ENCODE measurements at regions not wholly inside any gene's neighbourhood (a gene's known extent, or its start where the extent isn't known, plus 50 kb on each side); places are given as distances from the start of the nearest gene placed in this dataset.
"Not testable (repeated sequence)": the region's sequence is repeated elsewhere in the genome, so short reads cannot be mapped to it uniquely, and the experiment has no call there.

GRCh38 chr17:5929721-5930120 is 140.5 kb upstream of the WSCD1 start:
- no peak overlapping the region for H3K9ac ChIP-seq (ENCODE audit: extremely low read depth, insufficient read length, low read length)
- H3K4me1 ChIP-seq (ENCODE audit: insufficient read depth, low read length): no peaks in the 10 kb centered on the region
- Mint-ChIP-seq H3K27me3 (ENCODE audit: low read depth) (no peaks in the 10 kb centered on the region), H3K9me3 (peaks cover 0 to 4% of the 10 kb centered on the region in 2 experiments; a peak in 2 of 5 replicates), H3K36me3 (ENCODE audit: insufficient read depth in 1 of 3, low read depth in 3 of 3) (no peaks in the 10 kb centered on the region), H3K27ac (no peak overlapping the region), H3K4me1 (peaks cover 3 to 9% of the 10 kb centered on the region in 2 experiments; a peak in 3 of 4 replicates), H3K4me3 (no peak overlapping the region)
- H4K91ac ChIP-seq (ENCODE audit: insufficient read length, low read depth, low read length): no peak overlapping the region
- H2BK12ac ChIP-seq (ENCODE audit: insufficient read length, low read depth, low read length): no peak overlapping the region
- no peak overlapping the region for H2AK5ac ChIP-seq (ENCODE audit: insufficient read length, low read length)
- TF ChIP-seq, protein P1, sequence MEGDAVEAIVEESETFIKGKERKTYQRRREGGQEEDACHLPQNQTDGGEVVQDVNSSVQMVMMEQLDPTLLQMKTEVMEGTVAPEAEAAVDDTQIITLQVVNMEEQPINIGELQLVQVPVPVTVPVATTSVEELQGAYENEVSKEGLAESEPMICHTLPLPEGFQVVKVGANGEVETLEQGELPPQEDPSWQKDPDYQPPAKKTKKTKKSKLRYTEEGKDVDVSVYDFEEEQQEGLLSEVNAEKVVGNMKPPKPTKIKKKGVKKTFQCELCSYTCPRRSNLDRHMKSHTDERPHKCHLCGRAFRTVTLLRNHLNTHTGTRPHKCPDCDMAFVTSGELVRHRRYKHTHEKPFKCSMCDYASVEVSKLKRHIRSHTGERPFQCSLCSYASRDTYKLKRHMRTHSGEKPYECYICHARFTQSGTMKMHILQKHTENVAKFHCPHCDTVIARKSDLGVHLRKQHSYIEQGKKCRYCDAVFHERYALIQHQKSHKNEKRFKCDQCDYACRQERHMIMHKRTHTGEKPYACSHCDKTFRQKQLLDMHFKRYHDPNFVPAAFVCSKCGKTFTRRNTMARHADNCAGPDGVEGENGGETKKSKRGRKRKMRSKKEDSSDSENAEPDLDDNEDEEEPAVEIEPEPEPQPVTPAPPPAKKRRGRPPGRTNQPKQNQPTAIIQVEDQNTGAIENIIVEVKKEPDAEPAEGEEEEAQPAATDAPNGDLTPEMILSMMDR (conservative IDR thresholded peaks at IDR 0.05): no peak
- no peak overlapping the region for H3K4me2 ChIP-seq (ENCODE audit: insufficient read depth, insufficient read length, low read length)
- DNase-seq: no peak
- no peak overlapping the region for H3K27ac ChIP-seq (ENCODE audit: insufficient read length, low read depth, low read length)
- H3K9me3 ChIP-seq (ENCODE audit: control insufficient read depth, low read depth, low read length): no peaks in the 10 kb centered on the region
- WGBS (ENCODE audit: extremely low coverage, insufficient read length, low lambda C conversion rate): no CpG with 5 or more reads among the region's 10 CpGs
- H3K79me2 ChIP-seq (ENCODE audit: insufficient read depth, low read length): no peaks in the 10 kb centered on the region
- H3K79me1 ChIP-seq (ENCODE audit: insufficient read depth, low read depth, low read length, poor library complexity, severe bottlenecking): no peaks in the 10 kb centered on the region
- no peak overlapping the region for H3K18ac ChIP-seq (ENCODE audit: insufficient read length, low read depth, low read length)
- H4K8ac ChIP-seq (replicated peaks; ENCODE audit: insufficient read length, low read depth, low read length): no peak overlapping the region
- H3K14ac ChIP-seq (ENCODE audit: insufficient read depth, low read length): no peak overlapping the region
- H2BK15ac ChIP-seq (ENCODE audit: low read depth, low read length): no peak overlapping the region
- no peak overlapping the region for H3K23ac ChIP-seq (ENCODE audit: insufficient read length, low read depth, low read length)
- H2AFZ ChIP-seq (ENCODE audit: low read length): no peak overlapping the region
- no peak overlapping the region for H2BK5ac ChIP-seq (ENCODE audit: insufficient read length, low read length)
- no peaks in the 10 kb centered on the region for H3K23me2 ChIP-seq (ENCODE audit: insufficient read length, low read depth, low read length, poor library complexity, severe bottlenecking)
- H2BK120ac ChIP-seq (ENCODE audit: low read depth, low read length, poor library complexity, severe bottlenecking): no peak overlapping the region
- no peak overlapping the region for H3K56ac ChIP-seq (ENCODE audit: insufficient read length, low read depth, low read length)
- no peak overlapping the region for H4K5ac ChIP-seq (ENCODE audit: insufficient read length, low read depth, low read length)
- no peaks in the 10 kb centered on the region for H3K27me3 ChIP-seq (ENCODE audit: insufficient read depth, low read length)
- H3T11ph ChIP-seq (ENCODE audit: low read length): no peak overlapping the region
- H3K4ac ChIP-seq (ENCODE audit: low read depth, low read length): no peak overlapping the region
- H4K20me1 ChIP-seq (ENCODE audit: control insufficient read depth, insufficient read depth, insufficient read length): no peaks in the 10 kb centered on the region
- H2BK20ac ChIP-seq (ENCODE audit: low read depth, low read length, poor library complexity, severe bottlenecking): no peak overlapping the region

- not testable (repeated sequence) for H4K91ac ChIP-seq (ENCODE audit: insufficient read length, low read depth, low read length); H3K79me1 ChIP-seq (ENCODE audit: insufficient read depth, low read depth, low read length, poor library complexity, severe bottlenecking); H3K4me1 Mint-ChIP-seq; H3K4me3 Mint-ChIP-seq; H2AK5ac ChIP-seq (ENCODE audit: insufficient read length, low read length); H3K9me3 ChIP-seq (ENCODE audit: control insufficient read depth, low read depth, low read length); H3K36me3 Mint-ChIP-seq (ENCODE audit: insufficient read depth in 1 of 3, low read depth in 3 of 3); H3K4ac ChIP-seq (ENCODE audit: low read depth, low read length); H3K23me2 ChIP-seq (ENCODE audit: insufficient read length, low read depth, low read length, poor library complexity, severe bottlenecking); H2BK120ac ChIP-seq (ENCODE audit: low read depth, low read length, poor library complexity, severe bottlenecking); H3K56ac ChIP-seq (ENCODE audit: insufficient read length, low read depth, low read length); H3K27me3 Mint-ChIP-seq (ENCODE audit: low read depth); H3T11ph ChIP-seq (ENCODE audit: low read length); H3K23ac ChIP-seq (ENCODE audit: insufficient read length, low read depth, low read length); H3K18ac ChIP-seq (ENCODE audit: insufficient read length, low read depth, low read length); DNase-seq; H2BK20ac ChIP-seq (ENCODE audit: low read depth, low read length, poor library complexity, severe bottlenecking); H4K8ac ChIP-seq (replicated peaks; ENCODE audit: insufficient read length, low read depth, low read length); H3K9me3 Mint-ChIP-seq; H2BK5ac ChIP-seq (ENCODE audit: insufficient read length, low read length); H3K9ac ChIP-seq (ENCODE audit: extremely low read depth, insufficient read length, low read length); H4K20me1 ChIP-seq (ENCODE audit: control insufficient read depth, insufficient read depth, insufficient read length); H3K4me2 ChIP-seq (ENCODE audit: insufficient read depth, insufficient read length, low read length); H3K27ac Mint-ChIP-seq; H2BK15ac ChIP-seq (ENCODE audit: low read depth, low read length); H3K27me3 ChIP-seq (ENCODE audit: insufficient read depth, low read length); H2AFZ ChIP-seq (ENCODE audit: low read length); H3K27ac ChIP-seq (ENCODE audit: insufficient read length, low read depth, low read length); H4K5ac ChIP-seq (ENCODE audit: insufficient read length, low read depth, low read length); H3K14ac ChIP-seq (ENCODE audit: insufficient read depth, low read length); H2BK12ac ChIP-seq (ENCODE audit: insufficient read length, low read depth, low read length); H3K79me2 ChIP-seq (ENCODE audit: insufficient read depth, low read length); H3K4me1 ChIP-seq (ENCODE audit: insufficient read depth, low read length)
- no CpG with 5 or more reads among the region's 1 CpG for WGBS (ENCODE audit: extremely low coverage, insufficient read length, low lambda C conversion rate)
These were observed 139.6 kb upstream of the WSCD1 start for GRCh38 chr17:5930555-5930954.
